WTC11 (cell line): ENCODE measurements at regions not wholly inside any gene's neighbourhood (a gene's known extent, or its start where the extent isn't known, plus 50 kb on each side); places are given as distances from the start of the nearest gene placed in this dataset.

Source experiments
- IRF2 ChIP-seq: sonication (generic); formaldehyde crosslinking; IDR thresholded peaks from 2 replicates; pipeline ENCODE4 v1.8.0; 2022; ENCODE audit warnings: low read depth, missing genetic modification reagents, borderline replicate concordance
- TP53 ChIP-seq: sonication (generic); formaldehyde crosslinking; IDR thresholded peaks from 2 replicates; pipeline ENCODE4 v1.8.1; 2023; ENCODE audit warnings: mild to moderate bottlenecking, missing genetic modification reagents
- ZNF423 ChIP-seq: fragments of 250-450 bp; sonication (Bioruptor Pico); IDR thresholded peaks from 2 replicates; pipeline ENCODE4 v2.1.2; 2022; ENCODE audit warnings: mild to moderate bottlenecking, moderate library complexity
- TF ChIP-seq, protein P1 (sequence below): fragments of 250-450 bp; sonication (Bioruptor Pico); IDR thresholded peaks from 2 replicates; pipeline ENCODE4 v1.9.0; 2021; ENCODE audit warnings: mild to moderate bottlenecking
- TF ChIP-seq, protein P2 (sequence below): fragments of 200-600 bp; IDR thresholded peaks from 2 replicates; pipeline ENCODE4 v1.8.0; 2022; ENCODE audit warnings: antibody characterized with exemption
- TF ChIP-seq, protein P3 (sequence below): sonication (generic); formaldehyde crosslinking; IDR thresholded peaks from 2 replicates; pipeline ENCODE4 v1.8.1; 2022; ENCODE audit warnings: mild to moderate bottlenecking, moderate library complexity, missing genetic modification reagents

DNA sequence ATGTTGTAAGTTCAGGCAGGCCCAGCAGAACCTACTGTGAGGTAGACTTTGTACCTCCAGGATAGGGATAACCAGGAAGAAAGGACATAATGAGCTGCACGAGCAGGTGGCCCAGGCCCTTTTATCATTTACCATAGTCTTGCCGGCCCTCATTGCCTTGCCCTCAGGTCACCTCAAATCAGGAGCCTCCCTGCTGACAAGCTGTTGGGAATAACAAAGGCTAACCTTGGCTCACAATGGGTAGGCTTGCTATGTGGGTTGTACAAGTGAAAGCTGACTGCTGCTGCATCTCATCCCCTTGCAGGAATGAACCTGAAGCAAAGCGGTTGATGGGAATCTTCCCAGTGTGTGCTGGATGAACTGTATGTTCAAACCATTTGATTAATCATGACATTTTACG, 159.5 kb upstream of the ACTBL2 start:
- TF ChIP-seq, protein P1, sequence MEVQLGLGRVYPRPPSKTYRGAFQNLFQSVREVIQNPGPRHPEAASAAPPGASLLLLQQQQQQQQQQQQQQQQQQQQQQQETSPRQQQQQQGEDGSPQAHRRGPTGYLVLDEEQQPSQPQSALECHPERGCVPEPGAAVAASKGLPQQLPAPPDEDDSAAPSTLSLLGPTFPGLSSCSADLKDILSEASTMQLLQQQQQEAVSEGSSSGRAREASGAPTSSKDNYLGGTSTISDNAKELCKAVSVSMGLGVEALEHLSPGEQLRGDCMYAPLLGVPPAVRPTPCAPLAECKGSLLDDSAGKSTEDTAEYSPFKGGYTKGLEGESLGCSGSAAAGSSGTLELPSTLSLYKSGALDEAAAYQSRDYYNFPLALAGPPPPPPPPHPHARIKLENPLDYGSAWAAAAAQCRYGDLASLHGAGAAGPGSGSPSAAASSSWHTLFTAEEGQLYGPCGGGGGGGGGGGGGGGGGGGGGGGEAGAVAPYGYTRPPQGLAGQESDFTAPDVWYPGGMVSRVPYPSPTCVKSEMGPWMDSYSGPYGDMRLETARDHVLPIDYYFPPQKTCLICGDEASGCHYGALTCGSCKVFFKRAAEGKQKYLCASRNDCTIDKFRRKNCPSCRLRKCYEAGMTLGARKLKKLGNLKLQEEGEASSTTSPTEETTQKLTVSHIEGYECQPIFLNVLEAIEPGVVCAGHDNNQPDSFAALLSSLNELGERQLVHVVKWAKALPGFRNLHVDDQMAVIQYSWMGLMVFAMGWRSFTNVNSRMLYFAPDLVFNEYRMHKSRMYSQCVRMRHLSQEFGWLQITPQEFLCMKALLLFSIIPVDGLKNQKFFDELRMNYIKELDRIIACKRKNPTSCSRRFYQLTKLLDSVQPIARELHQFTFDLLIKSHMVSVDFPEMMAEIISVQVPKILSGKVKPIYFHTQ (CRISPR knock-in tag) = no peak
- TF ChIP-seq, protein P2, sequence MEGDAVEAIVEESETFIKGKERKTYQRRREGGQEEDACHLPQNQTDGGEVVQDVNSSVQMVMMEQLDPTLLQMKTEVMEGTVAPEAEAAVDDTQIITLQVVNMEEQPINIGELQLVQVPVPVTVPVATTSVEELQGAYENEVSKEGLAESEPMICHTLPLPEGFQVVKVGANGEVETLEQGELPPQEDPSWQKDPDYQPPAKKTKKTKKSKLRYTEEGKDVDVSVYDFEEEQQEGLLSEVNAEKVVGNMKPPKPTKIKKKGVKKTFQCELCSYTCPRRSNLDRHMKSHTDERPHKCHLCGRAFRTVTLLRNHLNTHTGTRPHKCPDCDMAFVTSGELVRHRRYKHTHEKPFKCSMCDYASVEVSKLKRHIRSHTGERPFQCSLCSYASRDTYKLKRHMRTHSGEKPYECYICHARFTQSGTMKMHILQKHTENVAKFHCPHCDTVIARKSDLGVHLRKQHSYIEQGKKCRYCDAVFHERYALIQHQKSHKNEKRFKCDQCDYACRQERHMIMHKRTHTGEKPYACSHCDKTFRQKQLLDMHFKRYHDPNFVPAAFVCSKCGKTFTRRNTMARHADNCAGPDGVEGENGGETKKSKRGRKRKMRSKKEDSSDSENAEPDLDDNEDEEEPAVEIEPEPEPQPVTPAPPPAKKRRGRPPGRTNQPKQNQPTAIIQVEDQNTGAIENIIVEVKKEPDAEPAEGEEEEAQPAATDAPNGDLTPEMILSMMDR = no peak
- TF ChIP-seq TP53 = no peak
- TF ChIP-seq ZNF423 (CRISPR knock-in tag) = no peak
- no peak for TF ChIP-seq IRF2
- TF ChIP-seq, protein P3, sequence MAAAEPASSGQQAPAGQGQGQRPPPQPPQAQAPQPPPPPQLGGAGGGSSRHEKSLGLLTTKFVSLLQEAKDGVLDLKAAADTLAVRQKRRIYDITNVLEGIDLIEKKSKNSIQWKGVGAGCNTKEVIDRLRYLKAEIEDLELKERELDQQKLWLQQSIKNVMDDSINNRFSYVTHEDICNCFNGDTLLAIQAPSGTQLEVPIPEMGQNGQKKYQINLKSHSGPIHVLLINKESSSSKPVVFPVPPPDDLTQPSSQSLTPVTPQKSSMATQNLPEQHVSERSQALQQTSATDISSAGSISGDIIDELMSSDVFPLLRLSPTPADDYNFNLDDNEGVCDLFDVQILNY (CRISPR knock-in tag) = no peak
